GM18909 (cell line): ENCODE measurements at regions not wholly inside any gene's neighbourhood (a gene's known extent, or its start where the extent isn't known, plus 50 kb on each side); places are given as distances from the start of the nearest gene placed in this dataset.

Experiments used
- ATAC-seq: cut with Tn5 transposase; IDR thresholded peaks from one replicate; pipeline ENCODE4 v1.9.1; 2021; ENCODE audit warnings: mild to moderate bottlenecking; ENCODE audit not compliant: unreplicated experiment, poor library complexity

GRCh38 chr16:87166934-87167333, 150.3 kb downstream of the C16orf95 start:
- ATAC-seq, result no peak

GRCh38 chr16:87169509-87169995, 147.6 kb downstream of the C16orf95 start:
- ATAC-seq, result no peak

- ATAC-seq, result no peak
These were observed 146.9 kb downstream of the C16orf95 start for GRCh38 chr16:87170310-87170709.

GRCh38 chr16:87171723-87172122, 145.5 kb downstream of the C16orf95 start:
- ATAC-seq, result no peak

- no peak for ATAC-seq
These were observed 144.6 kb downstream of the C16orf95 start for GRCh38 chr16:87172632-87173031.

GRCh38 chr16:87173294-87173893, 143.8 kb downstream of the C16orf95 start:
- no peak for ATAC-seq

- ATAC-seq, result no peak
These were observed 143.1 kb downstream of the C16orf95 start for GRCh38 chr16:87174061-87174460.

GRCh38 chr16:87176735-87177134, 140.5 kb downstream of the C16orf95 start:
- no peak for ATAC-seq

GRCh38 chr16:87177673-87178072, 139.5 kb downstream of the C16orf95 start:
- no peak for ATAC-seq

- ATAC-seq, result no peak
These were observed 138.9 kb downstream of the C16orf95 start for GRCh38 chr16:87178177-87178863.

GRCh38 chr16:87178977-87179376, 138.2 kb downstream of the C16orf95 start:
- ATAC-seq, result no peak

GRCh38 chr16:87180069-87180468, 137.1 kb downstream of the C16orf95 start:
- ATAC-seq, result no peak

- ATAC-seq, result no peak
These were observed 134.4 kb downstream of the C16orf95 start for GRCh38 chr16:87182759-87183158.

GRCh38 chr16:87183647-87184046, 133.5 kb downstream of the C16orf95 start:
- no peak for ATAC-seq

GRCh38 chr16:87185308-87185707, 131.9 kb downstream of the C16orf95 start:
- ATAC-seq, result no peak

GRCh38 chr16:87185983-87186382, 131.2 kb downstream of the C16orf95 start:
- no peak for ATAC-seq

- no peak for ATAC-seq
These were observed 130.7 kb downstream of the C16orf95 start for GRCh38 chr16:87186446-87186845.

GRCh38 chr16:87186876-87187533, 130.2 kb downstream of the C16orf95 start:
- no peak for ATAC-seq

- ATAC-seq, result no peak
These were observed 129.1 kb downstream of the C16orf95 start for GRCh38 chr16:87188104-87188503.

GRCh38 chr16:87189426-87189825, 127.8 kb downstream of the C16orf95 start:
- no peak for ATAC-seq
